Upper lobe of left lung (tissue), 6 donors: ENCODE measurements at regions not wholly inside any gene's neighbourhood (a gene's known extent, or its start where the extent isn't known, plus 50 kb on each side); places are given as distances from the start of the nearest gene placed in this dataset.
"Not testable (repeated sequence)": the region's sequence is repeated elsewhere in the genome, so short reads cannot be mapped to it uniquely, and the experiment has no call there.

Experiments
- ATAC-seq, 2 donors: fragments of 200-7000 bp; cut with Tn5 transposase; one replicate each; pipeline ENCODE4 v1.9.1; 2022; ENCODE audit warnings: mild to moderate bottlenecking in 2 of 2, moderate library complexity in 2 of 2; ENCODE audit not compliant: low FRiP score in 2 of 2
- DNase-seq, 2 donors: peaks; one replicate each; pipeline ENCODE4 v3.0.0-alpha.2; 2019 to 2020
- H3K27ac ChIP-seq, 4 donors: fragments of 200-600 bp; sonication (generic); one replicate each; pipeline ENCODE4 v1.5.1; 2016 to 2019
- H3K27me3 ChIP-seq, 4 donors: fragments of 200-600 bp; sonication (generic); one replicate each; pipeline ENCODE4 v1.5.1; 2017 to 2019
- H3K36me3 ChIP-seq, 4 donors: fragments of 200-600 bp; sonication (generic); one replicate each; pipeline ENCODE4 v1.5.1; 2016 to 2019
- H3K4me1 ChIP-seq, 4 donors: fragments of 200-600 bp; sonication (generic); one replicate each; pipeline ENCODE4 v1.5.1; 2018 to 2019
- H3K4me3 ChIP-seq, 4 donors: fragments of 200-600 bp; sonication (generic); one replicate each; pipeline ENCODE4 v1.5.1; 2017 to 2019; ENCODE audit warnings: mild to moderate bottlenecking in 2 of 4, moderate library complexity in 1 of 4
- H3K9me3 ChIP-seq, 4 donors: fragments of 200-600 bp; sonication (generic); one replicate each; pipeline ENCODE4 v1.5.1; 2018 to 2019
- EP300 ChIP-seq, 4 donors: sonication (generic); formaldehyde crosslinking; IDR thresholded peaks; one replicate each; pipeline ENCODE4 v1.5.1; 2017; ENCODE audit warnings: antibody characterized with exemption in 4 of 4, control low read depth in 2 of 4
- POLR2A ChIP-seq, 4 donors: fragments of 450-650 bp; IDR thresholded peaks; one replicate each; pipeline ENCODE4 v1.5.1; 2016 to 2017; ENCODE audit warnings: antibody characterized with exemption in 4 of 4, mild to moderate bottlenecking in 2 of 4
- POLR2AphosphoS5 ChIP-seq, 2 donors: sonication (generic); formaldehyde crosslinking; IDR thresholded peaks; one replicate each; pipeline ENCODE4 v1.5.1; 2017; ENCODE audit warnings: antibody characterized with exemption in 2 of 2
- WGBS, 2 donors: methylation state at CpG; one replicate each; pipeline ENCODE4 v1.1.5; 2017 to 2018; 5-methylcytosine and 5-hydroxymethylcytosine counted together
- TF ChIP-seq, protein P1 (sequence below), 6 experiments: fragments of 450-650 bp in 4 of 6; fragments of 200-600 bp in 2 of 6; sonication (generic) in 2 of 6; IDR thresholded peaks; one replicate each; pipeline ENCODE4 v1.5.1; 2016 to 2019; ENCODE audit warnings: antibody characterized with exemption in 6 of 6
- donor health status: DM: no; HTN: no; CAD: no; lungs with moderate emphysema.
- donor health status: DM: no; HTN: yes; CAD: no; lungs with severe emphysema.

DNA sequence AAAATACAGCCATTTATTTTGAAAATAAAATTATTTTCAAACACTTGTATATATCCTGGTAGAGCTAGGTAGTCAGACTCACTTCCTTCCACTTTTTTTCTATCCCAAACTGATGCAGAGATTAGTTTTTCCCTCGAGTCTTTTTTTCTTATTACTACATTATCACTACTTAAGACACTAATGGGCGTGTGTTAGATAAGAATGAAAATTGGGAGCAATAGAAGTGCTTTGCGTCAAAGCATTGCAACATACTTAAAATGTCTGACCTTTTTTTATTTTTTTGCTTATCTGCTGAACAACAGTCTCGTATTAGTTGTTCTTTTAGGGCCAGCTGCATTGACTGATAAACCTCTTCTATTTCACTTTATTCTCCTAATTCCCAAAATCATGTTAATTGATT lies 1278.7 kb downstream of the CDH12 start:
- H3K36me3 ChIP-seq, result no peaks in the 10 kb centered on the region
- H3K27me3 ChIP-seq, result no peaks in the 10 kb centered on the region
- no peak overlapping the region for H3K4me3 ChIP-seq
- 44 to 56% methylated on average over 4 of the region's 4 CpGs for WGBS, 2 donors
- no peaks in the 10 kb centered on the region for H3K9me3 ChIP-seq
- H3K4me1 ChIP-seq, result no peaks in the 10 kb centered on the region
- ATAC-seq (peak in 1 of 2 donors; percentile 70), DNase-seq (no peak)
- H3K27ac ChIP-seq, result no peak overlapping the region
- TF ChIP-seq POLR2AphosphoS5 (IDR thresholded peaks at IDR 0.05) (no peak), POLR2A (IDR thresholded peaks at IDR 0.05) (no peak)

DNA sequence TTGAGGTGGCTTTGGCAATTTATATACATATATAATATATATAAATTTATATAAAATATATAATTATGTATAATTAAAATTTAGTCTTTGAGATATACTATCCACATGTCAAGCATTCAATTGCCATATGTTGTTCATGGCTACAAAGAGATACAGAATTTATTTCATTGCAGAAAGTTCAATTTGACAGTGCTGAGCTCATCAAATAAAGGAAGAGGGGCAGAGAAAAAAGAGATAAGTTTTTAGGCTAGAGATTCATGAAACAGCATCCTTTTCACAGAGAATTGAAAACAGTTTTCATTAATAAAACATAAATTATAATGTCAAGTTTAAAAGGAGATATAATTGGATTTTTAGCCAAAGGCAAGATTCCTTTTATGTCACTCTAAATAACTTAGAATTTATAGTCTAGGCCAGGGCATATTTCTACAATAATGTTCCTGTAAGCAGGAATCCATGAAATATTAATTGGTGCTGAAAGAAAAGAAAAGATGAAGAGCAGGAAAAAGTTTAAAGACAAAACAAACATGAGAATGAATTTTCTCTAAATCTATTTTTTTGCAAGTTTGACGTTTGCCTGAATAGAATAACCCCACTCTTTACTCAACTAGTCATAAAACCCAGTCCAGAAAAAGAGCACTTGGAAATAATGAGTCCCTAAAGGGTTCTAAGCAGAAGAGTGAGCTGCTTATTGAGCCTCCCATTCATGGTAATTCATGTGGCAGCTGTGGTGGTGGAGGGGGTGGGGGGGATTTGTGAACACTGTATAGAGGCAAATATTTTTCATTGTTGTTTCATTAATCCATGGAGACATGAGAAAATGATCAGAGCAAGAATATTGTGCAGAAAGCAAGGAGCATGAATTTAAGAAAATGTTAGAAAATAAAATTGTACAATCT lies 1279.5 kb downstream of the CDH12 start:
- DNase-seq (no peak), ATAC-seq (no peak)
- Histone ChIP-seq H3K4me1 (no peaks in the 10 kb centered on the region), H3K9me3 (no peaks in the 10 kb centered on the region), H3K27me3 (no peaks in the 10 kb centered on the region), H3K36me3 (no peaks in the 10 kb centered on the region), H3K4me3 (no peak overlapping the region), H3K27ac (no peak overlapping the region)
- WGBS, 2 donors, result 55 to 71% methylated on average over 1 of the region's 1 CpG
- TF ChIP-seq EP300 (IDR thresholded peaks at IDR 0.05), result no peak
- TF ChIP-seq POLR2A (IDR thresholded peaks at IDR 0.05), result no peak
- no peak for TF ChIP-seq POLR2AphosphoS5 (IDR thresholded peaks at IDR 0.05)
- TF ChIP-seq, protein P1, sequence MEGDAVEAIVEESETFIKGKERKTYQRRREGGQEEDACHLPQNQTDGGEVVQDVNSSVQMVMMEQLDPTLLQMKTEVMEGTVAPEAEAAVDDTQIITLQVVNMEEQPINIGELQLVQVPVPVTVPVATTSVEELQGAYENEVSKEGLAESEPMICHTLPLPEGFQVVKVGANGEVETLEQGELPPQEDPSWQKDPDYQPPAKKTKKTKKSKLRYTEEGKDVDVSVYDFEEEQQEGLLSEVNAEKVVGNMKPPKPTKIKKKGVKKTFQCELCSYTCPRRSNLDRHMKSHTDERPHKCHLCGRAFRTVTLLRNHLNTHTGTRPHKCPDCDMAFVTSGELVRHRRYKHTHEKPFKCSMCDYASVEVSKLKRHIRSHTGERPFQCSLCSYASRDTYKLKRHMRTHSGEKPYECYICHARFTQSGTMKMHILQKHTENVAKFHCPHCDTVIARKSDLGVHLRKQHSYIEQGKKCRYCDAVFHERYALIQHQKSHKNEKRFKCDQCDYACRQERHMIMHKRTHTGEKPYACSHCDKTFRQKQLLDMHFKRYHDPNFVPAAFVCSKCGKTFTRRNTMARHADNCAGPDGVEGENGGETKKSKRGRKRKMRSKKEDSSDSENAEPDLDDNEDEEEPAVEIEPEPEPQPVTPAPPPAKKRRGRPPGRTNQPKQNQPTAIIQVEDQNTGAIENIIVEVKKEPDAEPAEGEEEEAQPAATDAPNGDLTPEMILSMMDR (IDR thresholded peaks at IDR 0.05), result no peak

DNA sequence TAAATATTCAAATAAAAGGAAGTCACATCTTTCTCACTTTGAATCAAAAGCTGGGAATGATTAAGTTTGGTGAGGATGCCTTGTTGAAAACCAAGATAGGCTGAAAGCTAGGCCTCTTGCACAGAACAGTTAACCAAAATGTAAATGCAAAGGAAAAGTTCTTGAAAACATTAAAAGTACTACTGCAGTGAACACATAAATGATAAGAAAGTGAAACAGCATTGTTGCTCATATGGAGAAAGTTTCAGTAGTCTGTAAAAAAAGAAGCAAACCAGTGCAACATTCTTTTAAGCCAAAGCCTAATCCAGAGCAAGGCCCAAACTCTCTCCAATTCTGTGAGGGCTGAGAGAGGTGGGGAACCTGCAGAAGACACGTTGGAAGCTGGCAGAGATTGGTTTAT lies 1281.9 kb downstream of the CDH12 start:
- H3K36me3 ChIP-seq, H3K27ac ChIP-seq, H3K9me3 ChIP-seq, H3K4me3 ChIP-seq, H3K27me3 ChIP-seq, DNase-seq, H3K4me1 ChIP-seq, ATAC-seq: not testable (repeated sequence)
- WGBS, 2 donors, result 38 to 71% methylated on average over 1 of the region's 1 CpG

DNA sequence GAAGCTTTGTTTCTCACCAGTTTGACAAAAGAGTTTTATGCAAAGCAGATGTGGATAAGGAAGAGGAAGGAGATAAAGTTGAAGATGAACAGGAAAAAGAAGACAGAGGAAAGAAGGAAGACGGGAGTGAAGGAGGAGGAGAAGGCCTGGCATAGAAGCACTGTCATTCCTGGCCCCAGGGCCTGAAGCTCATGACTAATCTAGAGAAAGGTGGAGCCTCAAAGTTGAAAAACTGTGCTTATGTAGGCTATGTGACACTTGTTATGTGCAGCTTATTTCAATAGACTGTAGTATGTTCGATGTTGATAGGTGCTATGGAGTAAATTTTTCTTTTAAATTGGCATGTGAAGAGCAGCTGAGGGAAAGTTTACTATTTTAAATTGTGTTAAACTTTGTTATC lies 1294.0 kb downstream of the CDH12 start:
- H3K9me3 ChIP-seq, H3K36me3 ChIP-seq, ATAC-seq, H3K4me3 ChIP-seq, H3K4me1 ChIP-seq, H3K27ac ChIP-seq, DNase-seq, H3K27me3 ChIP-seq: not testable (repeated sequence)
- 82 to 93% methylated on average over 2 of the region's 2 CpGs for WGBS, 2 donors

DNA sequence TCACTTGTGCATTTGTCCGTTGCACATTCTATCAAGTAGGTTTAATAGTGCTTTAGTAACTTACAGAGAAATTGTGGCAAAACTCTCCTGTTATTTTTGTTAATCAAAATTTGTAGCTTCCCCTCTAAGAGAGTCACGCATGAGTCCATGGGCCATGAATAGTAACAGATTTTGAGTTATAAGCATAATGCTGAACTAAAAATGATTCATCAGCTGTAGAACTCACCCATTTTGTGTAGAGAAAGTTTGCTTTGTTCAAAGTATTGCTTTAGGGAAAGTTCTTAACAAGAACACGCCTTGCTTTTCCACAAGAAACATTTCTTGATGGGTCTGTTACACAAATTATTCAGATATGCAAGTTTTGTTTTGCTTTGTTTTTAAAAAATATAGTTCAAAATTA lies 1300.9 kb downstream of the CDH12 start:
- not testable (repeated sequence) for H3K36me3 ChIP-seq, ATAC-seq, H3K27me3 ChIP-seq, H3K4me1 ChIP-seq, H3K4me3 ChIP-seq, H3K9me3 ChIP-seq, DNase-seq, H3K27ac ChIP-seq
- WGBS, 2 donors, result 91 to 97% methylated on average over 2 of the region's 3 CpGs

DNA sequence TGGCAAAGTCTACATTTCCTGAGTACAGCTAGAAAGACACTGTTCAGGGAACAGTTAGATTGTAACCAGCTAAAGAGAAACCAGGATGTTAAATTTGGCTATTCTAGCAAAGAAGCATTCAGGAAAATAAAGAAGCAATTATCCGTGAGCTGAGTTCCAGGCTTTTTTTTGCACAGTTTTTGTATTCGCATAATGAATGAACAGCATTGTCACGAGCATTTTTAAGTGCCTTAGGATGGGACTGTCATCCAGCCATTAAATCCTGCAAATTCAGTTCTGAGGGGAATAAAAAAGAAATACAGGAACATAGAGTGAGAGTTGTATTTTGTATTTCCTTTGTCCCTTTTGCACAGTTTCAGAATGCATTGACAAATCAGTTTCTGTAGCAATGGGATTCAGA lies 1302.2 kb downstream of the CDH12 start:
- not testable (repeated sequence) for ATAC-seq, H3K9me3 ChIP-seq, H3K27ac ChIP-seq, H3K36me3 ChIP-seq, H3K4me1 ChIP-seq, DNase-seq, H3K27me3 ChIP-seq, H3K4me3 ChIP-seq
- 95 to 96% methylated on average over 3 of the region's 3 CpGs for WGBS, 2 donors

DNA sequence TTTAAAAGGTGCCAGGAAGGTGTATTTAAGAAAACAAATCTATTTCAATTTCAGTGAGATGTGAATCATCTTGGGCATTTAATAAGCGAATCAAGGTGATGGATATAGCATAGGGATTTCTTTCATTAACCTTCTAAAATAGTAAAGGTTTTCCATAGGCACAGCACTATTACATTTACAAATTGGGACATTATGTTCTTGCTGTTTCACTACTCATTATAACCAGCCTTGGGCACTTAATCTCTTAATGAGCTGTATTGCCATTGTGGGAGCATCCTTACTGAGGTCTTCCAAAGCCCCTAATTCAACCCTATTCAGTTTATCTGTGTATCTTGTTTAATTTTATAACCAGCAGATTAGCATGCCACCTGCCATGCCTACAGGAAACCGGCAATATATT lies 1305.5 kb downstream of the CDH12 start:
- ATAC-seq, DNase-seq: not testable (repeated sequence)
- WGBS, 2 donors, result 88 to 93% methylated on average over 2 of the region's 2 CpGs

DNA sequence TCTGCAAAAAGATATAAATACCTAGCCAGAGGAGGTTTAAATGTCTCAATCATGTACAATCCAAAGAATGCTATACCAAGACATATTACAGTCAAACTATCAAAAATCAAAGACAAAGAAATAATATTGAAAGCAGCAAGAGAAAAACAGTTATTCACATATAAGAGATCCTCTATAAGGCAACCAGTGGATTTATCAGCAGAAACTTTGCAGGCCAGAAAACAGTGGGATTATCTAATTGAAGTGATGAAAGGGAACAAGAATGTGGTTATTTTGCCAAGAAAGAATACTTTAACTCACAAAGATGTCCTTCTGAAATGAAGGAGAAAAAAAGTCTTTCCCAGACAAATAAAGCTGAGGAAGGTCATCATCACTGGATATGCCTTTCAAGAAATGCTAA lies 1318.0 kb downstream of the CDH12 start:
- ATAC-seq, H3K27me3 ChIP-seq, DNase-seq, H3K4me3 ChIP-seq, H3K4me1 ChIP-seq, H3K36me3 ChIP-seq, H3K9me3 ChIP-seq, H3K27ac ChIP-seq: not testable (repeated sequence)

More for the DNA sequence above, 1305.5 kb downstream of the CDH12 start:
- H3K4me3 ChIP-seq, H3K36me3 ChIP-seq, H3K27me3 ChIP-seq, H3K27ac ChIP-seq, H3K4me1 ChIP-seq, H3K9me3 ChIP-seq: not testable (repeated sequence)

DNA sequence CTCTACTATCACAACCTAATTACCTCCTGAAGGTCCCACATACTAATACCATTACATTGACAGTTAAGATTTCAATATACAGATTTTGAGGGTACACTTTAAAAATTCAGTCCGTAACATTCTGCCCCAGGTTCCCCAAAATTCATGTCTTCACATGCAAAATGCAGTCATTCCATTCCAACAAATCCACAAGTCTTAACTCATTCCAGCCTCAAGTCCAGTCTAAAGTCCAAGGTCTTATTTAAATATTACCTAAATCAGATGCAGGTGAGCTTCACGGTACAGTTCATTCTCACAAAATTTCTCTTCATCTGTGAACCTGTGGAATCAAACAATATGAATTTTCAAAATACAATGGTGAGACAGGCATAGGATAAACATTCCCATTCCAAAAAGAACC lies 1332.0 kb downstream of the CDH12 start:
- not testable (repeated sequence) for H3K4me3 ChIP-seq, H3K4me1 ChIP-seq, H3K36me3 ChIP-seq, H3K9me3 ChIP-seq, H3K27ac ChIP-seq, ATAC-seq, H3K27me3 ChIP-seq, DNase-seq
- 97 to 100% methylated on average over 2 of the region's 2 CpGs for WGBS, 2 donors

DNA sequence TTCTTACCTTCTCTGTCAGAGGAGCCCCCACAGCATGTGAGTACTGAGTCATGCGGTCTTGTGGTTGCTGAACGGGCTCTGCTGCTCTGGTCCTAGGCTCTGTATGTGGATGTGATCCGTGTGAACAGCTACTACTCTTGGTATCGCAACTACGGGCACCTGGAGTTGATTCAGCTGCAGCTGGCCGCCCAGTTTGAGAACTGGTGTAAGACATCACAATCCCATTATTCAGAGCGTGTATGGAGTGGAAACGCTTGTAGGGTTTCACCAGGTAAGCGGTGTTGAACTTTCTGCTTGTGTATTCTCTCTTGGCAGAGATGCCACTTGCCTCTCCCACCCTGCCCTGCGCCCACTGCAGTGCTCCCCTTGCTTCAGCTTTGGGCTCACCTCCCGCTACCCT lies 1356.2 kb downstream of the CDH12 start:
- not testable (repeated sequence) for H3K9me3 ChIP-seq, H3K27ac ChIP-seq, DNase-seq, H3K4me3 ChIP-seq, ATAC-seq, H3K4me1 ChIP-seq, H3K27me3 ChIP-seq
- 86 to 97% methylated on average over 3 to 6 of the region's 11 CpGs for WGBS, 2 donors
- H3K36me3 ChIP-seq, result peaks cover 0 to 28% (median 10%) of the 10 kb centered on the region in 4 donors

DNA sequence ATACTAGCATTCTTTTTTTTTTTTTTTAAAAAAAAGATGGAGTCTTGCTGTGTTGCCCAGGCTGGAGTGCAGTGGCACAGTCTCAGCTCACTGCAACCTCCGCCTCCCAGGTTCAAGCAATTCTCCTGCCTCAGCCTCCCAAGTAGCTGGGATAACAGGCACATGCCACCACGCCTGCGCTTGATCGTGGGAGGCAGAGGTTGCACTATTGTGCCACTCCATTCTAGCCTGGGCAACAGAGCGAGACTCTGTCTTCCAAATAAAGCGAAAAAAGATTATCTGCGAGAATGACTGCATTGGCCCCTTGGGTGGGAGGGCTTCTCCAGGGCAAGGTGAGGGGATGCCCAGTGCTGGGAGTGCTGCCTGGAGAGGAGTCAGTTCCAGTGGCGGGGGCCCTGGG lies 1357.1 kb downstream of the CDH12 start:
- WGBS, 2 donors, result 86% methylated on average over 8 of the region's 8 CpGs
- not testable (repeated sequence) for ATAC-seq

DNA sequence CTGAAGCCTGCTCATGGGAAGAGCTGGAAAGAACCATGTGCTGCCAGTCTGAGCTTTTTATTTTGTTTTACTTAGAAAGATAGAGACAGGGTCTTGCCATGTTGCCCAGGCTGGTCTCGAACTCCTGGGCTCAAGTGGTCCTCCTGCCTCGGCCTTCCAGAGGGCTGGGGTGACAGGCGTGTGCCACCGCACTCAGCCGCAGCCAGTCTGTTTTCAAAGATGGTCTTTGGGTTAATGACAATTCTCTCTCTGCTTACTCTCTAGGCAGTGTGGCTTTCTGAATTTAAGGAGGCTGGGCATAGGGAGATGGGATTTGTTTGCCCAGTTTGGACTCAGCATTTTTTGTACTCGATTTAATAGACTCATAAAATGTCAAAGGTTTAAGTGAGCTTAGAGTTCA lies 1357.9 kb downstream of the CDH12 start:
- DNase-seq, result peak in 1 of 2 donors; percentile 85
- H3K27ac ChIP-seq, H3K4me3 ChIP-seq, H3K4me1 ChIP-seq, ATAC-seq, H3K27me3 ChIP-seq, H3K9me3 ChIP-seq: not testable (repeated sequence)
- WGBS, 2 donors, result 91 to 96% methylated on average over 6 of the region's 6 CpGs
- H3K36me3 ChIP-seq, result peaks cover 0 to 33% (median 11%) of the 10 kb centered on the region in 4 donors

More for the DNA sequence above, 1357.1 kb downstream of the CDH12 start:
- DNase-seq, H3K9me3 ChIP-seq, H3K27ac ChIP-seq, H3K4me3 ChIP-seq, H3K4me1 ChIP-seq, H3K27me3 ChIP-seq: not testable (repeated sequence)
- peaks cover 0 to 32% (median 11%) of the 10 kb centered on the region in 4 donors for H3K36me3 ChIP-seq
